GM19463 (cell line): ENCODE measurements at regions not wholly inside any gene's neighbourhood (a gene's known extent, or its start where the extent isn't known, plus 50 kb on each side); places are given as distances from the start of the nearest gene placed in this dataset.

Experiments
- ATAC-seq: cut with Tn5 transposase; IDR thresholded peaks from one replicate; pipeline ENCODE4 v1.9.1; 2021; ENCODE audit warnings: mild to moderate bottlenecking, moderate library complexity; ENCODE audit not compliant: unreplicated experiment

DNA sequence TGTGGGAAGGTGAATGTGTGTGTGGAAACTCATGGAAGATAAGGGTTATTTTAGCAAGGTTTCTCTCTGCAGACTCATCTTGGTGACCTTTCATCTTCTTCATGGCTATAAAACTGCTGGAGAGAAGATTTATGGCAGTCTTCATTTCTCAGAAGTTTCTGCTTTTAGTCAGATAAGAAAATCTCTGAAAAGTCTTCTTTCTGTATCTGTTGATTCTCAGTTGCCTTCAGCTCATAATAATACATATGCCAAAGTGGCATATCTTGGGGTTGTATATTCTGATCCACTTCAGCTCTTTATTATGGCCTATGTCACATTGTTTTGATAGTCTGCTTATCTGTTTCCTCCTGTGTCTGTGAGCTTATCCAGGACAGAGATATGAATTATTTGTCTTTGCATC lies 143.3 kb upstream of the TMTC4 start:
- no peak for ATAC-seq

DNA sequence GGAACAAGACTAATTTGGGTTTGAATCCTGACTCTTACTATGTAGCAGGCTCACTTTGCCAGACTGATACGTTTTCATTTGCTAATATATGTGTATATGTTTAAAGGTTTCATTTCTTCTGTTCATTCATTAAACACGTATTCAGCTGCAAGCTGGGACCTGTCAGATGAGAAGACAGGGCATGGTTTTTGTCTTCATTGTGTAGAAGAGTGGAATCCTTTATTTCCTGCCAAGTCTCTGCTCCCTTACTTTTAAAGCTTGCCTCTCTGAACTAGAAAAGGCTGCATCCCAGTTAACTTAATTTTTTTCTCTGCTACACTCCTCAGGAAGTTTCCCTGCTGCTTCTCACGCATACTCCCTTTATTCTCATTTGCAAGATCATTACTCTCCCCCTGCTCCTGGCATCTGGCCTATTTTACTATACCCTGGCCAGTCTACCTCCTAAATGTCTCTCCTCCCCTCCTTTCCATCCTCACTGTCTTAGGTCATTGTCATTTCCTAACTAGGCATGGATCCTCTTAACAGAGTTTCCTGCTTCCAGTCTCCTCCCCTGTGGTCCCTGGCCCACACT lies 141.0 kb upstream of the TMTC4 start:
- ATAC-seq: no peak

DNA sequence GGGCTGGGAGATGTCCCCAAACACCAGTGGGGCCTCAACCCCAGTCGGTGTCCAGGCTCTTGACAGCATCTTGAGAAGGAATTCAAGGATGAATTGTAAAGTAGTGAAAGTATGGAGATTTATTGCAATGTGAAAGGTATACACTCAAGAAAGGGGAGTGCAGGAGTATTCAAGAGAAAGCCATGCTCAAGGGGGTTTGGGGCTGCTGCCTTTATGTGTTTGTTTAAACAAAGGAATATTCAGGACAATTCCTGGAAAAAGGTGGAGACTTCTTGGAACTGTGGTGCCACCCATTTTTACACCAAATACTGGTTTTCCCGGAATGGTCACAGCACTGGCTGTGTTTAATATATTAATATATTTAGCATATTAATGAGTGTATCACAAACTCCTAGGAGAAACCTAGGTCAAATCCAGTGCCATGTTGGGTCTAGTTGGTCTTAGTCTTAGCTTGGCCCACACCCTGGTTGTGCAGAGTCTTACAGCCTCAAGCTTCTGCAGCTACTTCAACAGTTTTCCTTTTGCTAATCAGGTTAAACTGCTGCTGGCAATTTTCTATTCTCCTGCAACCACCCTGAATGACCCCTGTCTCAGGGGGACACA lies 138.5 kb upstream of the TMTC4 start:
- ATAC-seq: no peak

DNA sequence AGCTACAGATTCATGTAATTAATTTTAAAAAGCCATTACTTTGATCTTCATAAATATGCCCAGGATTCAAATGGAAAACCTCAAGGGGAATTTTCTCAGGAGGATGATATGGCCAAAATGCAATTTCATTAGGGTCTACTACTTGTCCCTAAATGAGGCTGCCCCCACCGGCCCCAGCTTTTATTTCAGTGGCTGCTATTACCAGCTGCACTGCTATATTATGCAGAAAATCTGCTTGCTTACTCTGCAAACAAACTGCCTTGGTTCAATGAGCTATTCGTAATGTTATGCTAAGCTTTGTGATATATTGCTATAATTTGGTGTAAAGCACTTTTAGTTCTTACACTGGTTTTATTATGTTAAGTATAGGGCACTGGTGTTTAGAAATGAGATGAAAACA lies 137.3 kb upstream of the TMTC4 start:
- ATAC-seq: no peak

DNA sequence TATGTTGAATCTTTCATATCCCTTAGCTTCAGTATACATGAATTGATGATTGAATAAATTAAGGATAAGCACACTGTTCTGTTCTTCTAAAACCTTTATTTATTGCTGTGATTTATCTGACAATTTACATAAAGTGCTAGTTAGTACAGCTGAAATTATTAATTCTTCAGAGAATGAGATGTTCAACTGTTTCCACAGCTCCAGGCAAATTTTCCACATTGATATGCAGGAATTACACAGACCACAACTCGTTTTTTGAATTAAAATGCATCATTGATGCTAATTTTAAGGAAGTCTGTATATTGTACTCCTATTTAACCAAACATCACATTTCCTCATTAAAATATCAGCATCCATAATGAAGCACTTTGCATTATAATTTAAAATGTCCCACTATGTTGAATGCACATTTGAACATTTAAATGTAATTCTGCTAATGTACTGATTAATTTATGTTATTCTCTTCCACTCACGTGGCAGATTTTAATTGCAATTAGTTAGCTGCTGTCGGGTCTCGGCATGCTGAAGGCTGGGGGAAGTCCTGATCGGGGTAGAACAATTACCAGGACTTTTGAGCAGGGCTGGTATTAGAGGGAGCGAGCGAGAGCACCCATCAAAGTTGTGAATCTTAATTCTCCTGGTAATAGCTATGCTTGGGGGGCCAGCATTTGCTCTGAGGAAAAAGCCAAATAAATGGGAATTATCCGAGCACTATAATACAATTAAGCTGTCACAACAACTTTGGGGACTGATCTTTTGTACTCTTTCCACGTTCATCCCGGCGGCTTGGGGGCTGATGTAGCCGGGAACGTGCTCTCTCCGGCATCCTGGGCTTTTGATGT lies 136.7 kb upstream of the TMTC4 start:
- no peak for ATAC-seq

DNA sequence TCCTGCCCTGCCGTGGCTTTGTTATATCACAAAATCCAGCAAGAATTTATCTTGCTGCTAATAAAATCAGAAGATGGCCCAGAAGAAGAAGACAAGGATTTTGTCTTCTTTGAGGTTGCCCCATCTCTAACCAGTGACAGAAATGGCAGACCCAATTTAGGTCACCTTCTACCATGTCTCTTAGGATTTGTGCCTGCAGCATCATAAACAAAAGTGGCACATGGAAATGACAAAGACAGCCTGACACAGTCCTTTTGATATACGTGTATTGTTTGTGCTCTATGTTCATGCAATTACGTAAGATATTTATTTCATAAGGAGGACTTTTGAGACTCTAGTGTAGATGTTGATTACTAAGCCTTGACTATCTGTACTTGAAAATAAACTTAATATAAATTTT lies 135.9 kb upstream of the TMTC4 start:
- no peak for ATAC-seq

DNA sequence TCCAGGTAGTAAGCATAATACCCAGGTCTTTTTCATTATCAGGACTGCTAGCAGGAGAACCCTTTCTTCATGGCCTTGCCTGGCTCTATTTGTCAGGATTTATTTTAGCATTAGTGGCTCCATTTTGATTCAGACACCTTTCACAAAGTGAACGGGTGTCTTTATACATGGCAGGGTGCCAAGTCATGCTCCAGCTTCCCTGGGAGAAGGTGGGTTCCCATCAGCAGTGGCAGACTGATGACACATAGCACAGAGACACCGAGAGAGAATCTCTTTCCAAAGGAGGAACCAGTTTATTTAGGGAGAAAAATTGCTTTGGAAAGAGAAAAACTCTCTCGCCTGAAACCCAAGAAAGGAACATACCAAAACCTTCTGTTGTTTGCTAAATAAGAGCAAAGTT lies 135.3 kb upstream of the TMTC4 start:
- ATAC-seq: no peak

DNA sequence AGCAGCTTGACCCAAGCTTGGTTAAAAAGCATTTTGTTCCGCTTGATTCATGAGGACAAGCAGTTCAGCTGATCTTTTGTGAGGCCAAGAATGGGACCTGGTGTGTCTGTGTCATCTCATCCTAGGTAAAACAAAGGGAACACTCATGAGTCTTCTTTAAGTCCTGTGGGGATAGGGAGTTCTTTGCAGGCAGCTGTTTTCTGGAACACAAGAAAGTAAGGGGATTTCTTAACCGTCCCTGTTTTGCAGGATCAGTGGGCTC lies 134.5 kb upstream of the TMTC4 start:
- ATAC-seq: no peak

DNA sequence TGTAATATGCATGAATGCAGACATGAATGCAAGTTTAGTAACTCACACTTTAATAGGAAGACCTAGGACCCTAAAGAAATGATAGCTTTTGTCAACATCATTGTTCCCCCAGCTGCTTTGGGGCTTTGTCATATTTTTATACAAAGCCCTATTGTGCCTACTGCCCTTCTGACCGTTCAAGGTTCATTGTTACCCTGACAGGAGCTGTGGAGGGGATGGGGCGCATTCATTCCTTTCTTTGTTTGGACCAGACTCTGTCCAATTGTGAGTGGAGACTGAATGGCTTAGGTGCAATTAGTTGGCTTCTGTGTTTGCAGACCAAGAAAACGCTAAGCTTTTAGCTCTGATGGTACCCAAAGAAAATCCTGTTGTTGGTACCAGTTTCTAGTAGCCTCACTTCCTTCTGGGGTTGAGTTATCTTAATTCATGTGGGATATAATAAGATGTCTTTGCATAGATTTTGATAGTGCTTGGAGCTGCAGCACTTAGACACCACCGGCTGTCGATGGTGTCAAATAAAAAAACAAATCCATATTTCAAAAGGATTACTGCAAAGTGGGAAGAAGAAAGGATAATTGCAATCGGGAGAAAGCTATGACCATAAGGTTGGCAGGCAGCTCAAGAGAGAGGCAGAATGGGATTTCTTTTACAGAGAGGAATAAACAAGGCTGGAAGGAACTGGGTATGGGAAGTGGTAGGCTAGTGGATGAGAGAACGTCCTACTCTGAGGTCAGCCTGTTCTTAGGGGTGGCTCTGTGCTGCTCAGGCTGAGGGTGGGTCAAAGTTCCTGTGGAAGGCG lies 133.9 kb upstream of the TMTC4 start:
- no peak for ATAC-seq

DNA sequence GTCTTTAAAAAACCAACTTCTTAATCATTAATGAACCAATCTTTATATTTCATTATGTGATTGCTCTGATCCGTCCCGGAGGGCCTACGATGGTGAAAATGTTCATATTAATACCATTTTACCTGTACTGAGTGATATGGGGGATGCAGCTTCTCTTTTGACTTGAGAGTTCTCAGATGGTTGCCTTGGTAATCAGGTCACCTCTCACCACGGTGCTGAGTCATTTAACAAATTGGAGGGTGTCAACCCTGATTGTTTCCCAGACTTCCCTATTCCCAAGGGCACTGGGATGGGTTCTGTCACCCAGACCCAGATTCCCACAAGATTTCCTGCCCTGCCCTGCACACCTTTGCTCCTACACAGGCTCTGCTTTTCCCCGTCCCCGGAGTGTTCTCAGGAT lies 128.5 kb upstream of the TMTC4 start:
- no peak for ATAC-seq

DNA sequence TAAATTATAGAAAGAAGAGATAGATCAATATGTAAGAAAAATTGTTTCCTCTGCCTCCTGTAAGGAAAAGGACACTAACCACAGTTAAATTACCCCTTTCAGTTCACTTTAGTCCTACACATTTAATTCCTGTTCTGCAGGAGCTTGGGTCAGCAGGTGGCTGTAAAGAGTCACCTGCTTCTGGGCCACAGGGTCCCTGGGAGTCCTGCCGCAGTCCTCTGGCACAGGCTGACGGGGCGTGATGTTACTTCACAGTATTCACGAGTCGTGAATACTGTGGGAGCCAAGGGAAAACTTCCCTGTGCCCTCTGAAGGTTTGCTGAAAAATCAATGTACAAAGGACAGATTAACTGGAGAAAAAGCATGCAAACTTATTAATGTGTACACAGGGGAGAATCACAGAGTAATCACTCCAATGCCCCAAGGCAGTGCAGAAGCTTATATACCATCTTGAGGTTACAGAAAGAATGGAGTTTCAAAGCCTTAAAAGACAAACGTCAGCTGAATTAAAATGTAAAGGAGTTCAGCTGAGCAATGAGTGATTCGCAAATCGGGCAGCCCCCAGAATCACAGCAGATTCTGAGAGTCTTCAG lies 125.8 kb upstream of the TMTC4 start:
- no peak for ATAC-seq

DNA sequence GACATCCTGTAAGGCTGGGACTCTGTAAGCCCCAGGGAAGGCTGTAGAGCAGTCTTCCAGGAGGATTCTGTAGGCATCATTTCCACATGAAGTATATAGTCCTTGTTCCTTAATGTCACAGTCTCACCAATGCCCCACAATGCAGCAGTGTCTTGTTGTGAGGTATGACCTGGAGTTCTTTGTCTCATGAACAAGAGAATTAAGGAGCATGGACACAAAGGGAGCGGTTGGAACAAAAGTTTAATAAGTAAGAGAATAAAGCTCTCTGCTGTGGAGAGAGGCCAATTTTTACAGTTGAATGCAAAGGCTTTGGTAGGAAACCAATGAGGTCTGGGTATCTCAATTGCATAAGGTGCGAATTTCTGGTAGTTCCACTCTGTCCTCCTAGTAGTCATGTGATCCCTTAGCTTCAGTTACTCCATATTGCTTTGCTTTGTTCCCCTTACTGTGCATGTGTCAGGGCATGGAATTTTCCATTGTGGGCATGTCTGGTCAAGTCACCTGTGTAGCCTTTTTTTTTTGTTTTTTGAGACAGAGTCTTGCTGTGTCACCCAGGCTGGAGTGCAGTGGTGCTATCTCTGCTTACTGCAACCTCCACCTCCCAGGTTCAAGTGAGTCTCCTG lies 124.3 kb upstream of the TMTC4 start:
- no peak for ATAC-seq

DNA sequence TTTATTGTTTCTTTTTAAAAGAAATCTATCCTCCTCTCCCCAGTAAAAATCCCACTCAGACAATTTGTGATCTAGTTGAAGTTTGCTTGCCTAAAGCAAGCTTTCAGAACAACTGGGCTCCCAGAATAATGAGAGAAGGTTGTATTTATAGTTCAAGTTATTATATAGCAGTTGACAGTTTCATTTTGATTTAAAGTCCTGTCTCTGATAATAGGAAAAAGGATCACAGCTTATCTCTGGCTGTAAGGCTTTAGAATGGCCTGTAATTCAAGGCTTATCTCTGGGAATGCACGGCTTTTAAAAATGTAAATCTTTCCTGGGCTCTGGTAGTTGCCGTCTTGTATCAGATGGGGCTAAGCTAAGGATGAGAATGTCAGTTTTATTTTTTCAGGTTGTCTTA lies 123.3 kb upstream of the TMTC4 start:
- no peak for ATAC-seq

DNA sequence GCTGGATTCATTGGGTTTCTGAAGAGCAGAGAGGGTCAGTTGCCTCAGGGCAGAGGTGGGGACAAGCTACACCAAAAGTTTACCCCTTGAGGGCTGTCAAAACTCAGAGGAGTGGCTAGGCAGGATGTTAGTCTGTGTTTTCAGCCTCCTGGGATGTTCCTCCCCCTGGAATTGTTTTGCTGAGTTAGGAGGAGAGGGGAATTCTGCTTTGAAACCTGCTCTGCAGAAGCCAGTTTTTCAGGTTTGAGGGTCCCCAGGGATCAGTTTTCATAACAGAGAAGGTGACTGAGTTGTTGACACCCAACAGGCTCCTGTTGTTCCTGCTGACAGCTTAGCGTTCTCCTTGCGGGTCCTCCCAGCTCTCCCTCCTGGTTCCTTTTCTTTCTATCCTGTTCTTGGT lies 121.9 kb upstream of the TMTC4 start:
- no peak for ATAC-seq

DNA sequence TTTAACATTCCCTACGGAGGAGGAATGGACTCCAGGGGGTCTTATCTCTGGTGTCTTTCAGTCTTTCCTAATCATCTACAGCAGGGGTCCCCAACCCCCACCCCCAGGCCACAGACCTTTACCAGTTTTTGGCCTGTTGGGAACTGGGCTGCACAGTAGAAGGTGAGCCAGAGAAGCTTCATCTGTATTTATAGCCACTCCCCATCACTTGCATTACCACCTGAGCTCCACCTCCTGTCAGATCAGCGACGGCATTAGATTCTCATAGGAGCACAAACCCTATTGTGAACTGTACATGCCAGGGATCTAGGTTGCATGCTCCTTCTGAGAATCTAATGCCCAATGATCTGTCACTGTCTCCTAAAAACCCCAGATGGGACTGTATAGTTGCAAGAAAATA lies 120.0 kb upstream of the TMTC4 start:
- no peak for ATAC-seq

DNA sequence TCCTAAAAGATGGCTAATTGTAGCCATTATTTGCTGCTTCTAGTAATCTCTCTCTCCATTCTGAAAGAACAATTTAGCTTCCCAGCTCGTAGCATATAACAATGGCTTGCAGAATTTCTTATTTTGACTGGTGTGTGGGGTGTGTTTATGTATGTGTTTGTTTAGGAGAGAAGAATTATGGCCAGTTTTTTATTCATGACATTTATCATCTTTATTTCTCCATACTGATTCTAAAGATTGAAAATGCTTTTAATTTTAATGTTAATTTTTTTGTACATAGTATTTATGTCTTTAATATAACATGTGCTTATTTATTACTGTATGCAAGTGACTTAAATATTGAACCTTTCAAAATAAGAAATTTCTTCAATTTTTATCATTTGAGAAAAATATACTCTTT lies 115.8 kb upstream of the TMTC4 start:
- ATAC-seq: no peak

DNA sequence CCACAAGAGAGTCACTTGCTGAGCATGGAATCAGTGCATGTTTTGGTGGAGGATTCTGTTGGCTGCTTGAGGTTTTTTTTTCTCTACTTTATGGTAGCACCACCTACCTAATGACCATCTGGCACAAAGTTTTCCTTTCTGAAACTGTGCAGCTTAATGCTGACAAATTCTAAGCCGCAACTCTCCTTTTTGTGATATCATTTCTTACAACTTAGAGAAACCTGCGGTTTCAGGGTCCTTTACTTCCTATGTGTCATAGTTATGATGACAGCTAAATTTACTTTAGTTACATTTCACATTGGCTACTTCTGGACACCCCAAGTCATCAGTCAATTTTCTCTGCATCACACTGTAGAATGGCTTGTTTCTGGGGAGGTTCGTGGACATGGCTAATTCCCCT lies 115.4 kb upstream of the TMTC4 start:
- ATAC-seq: peak; percentile 65

DNA sequence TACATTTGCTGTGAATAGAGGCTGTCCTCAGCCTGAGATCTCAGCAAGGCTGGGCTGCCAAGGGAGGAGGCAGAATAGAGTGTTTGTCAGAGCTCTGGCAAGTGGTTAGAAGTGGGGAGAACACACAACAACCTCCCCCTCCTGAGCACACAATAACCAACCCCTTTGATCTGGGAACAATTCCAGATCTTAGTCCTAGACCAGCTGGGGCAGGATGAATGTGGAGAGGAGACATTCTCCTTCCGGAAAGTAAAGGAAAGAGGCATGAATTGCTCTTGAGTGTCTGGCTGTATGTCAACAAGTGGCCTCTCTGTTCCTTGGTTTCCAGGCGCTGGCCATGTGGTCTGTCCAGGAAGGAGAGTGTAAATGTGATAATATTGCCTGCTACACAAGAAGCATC lies 114.9 kb upstream of the TMTC4 start:
- ATAC-seq: no peak

DNA sequence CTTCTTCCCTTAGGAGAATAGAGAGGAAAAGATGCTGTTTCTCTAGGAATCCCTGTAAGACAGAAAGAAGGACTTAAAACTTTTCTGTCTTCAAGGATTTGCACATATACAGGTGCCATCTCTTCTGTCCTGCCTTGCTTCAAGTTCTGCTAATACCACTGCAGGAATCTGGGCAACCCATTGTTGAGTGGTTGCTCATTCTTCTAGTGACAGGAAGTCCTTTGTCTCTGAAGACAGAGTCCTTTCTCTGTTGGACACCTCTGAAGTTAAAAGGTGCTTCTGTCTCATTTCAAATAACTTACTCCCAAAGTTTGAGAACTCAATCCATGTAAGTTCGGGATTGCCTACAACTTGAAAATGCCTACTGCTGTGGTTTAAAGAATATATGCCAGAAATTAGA lies 114.4 kb upstream of the TMTC4 start:
- ATAC-seq: no peak

DNA sequence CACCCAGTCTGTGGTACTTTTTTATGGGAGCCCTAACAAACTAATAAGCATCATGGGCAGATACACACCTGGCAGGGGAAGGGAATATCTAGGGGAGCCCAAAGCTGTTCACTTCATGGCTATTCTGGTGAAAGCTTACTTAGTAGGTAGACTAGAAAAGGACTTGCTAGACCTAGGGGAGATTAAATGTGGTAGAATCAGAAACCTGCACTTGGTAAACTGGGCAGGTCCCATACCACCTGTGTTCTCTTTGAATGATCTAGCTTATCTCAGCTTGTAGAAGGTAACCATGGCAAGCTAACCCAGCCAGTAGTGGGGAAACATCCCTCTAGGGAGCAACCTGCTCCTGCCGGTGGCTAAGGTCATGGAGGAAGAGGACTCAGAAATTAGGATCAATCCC lies 113.9 kb upstream of the TMTC4 start:
- no peak for ATAC-seq

DNA sequence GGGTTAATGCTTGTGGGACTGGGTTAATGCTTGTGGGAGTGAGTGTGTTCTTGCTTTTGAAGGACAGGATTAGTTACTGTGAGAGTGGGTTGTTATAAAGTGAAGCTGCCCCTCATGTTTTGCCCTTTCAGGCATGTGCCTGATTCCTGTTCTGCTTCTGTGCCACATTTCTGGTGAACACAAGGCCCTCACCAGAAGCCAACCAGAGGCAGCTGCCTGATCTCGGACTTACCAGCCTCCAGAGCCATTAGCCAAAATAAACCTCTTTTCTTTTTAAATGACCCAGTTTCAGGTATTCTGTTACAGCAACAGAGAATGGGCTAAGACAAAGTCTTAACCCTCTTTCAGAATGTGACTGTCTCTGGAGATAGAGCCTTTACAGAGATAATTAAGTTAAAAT lies 113.3 kb upstream of the TMTC4 start:
- no peak for ATAC-seq
